Type B pancreatic cell (in vitro differentiated cells): ENCODE measurements at regions not wholly inside any gene's neighbourhood (a gene's known extent, or its start where the extent isn't known, plus 50 kb on each side); places are given as distances from the start of the nearest gene placed in this dataset.

ENCODE experiments used
- DNase-seq: peaks from one replicate; pipeline ENCODE4 v3.0.0; 2021; ENCODE audit warnings: mixed read lengths; ENCODE audit not compliant: unreplicated experiment; ENCODE audit errors: extremely low spot score
- H3K27ac Mint-ChIP-seq: 2 replicates; pipeline ENCODE4 v1.8.0; 2021; ENCODE audit warnings: mild to moderate bottlenecking, mixed read lengths
- H3K27me3 Mint-ChIP-seq: 2 replicates; pipeline ENCODE4 v1.8.0; 2021; ENCODE audit warnings: mixed read lengths
- H3K36me3 Mint-ChIP-seq: 2 replicates; pipeline ENCODE4 v1.8.0; 2021; ENCODE audit warnings: mixed read lengths
- H3K4me1 Mint-ChIP-seq: one replicate; pipeline ENCODE4 v1.8.0; 2021; ENCODE audit warnings: mixed read lengths; ENCODE audit not compliant: unreplicated experiment
- H3K4me3 Mint-ChIP-seq: 2 replicates; pipeline ENCODE4 v1.8.0; 2021; ENCODE audit warnings: mild to moderate bottlenecking, mixed read lengths
- H3K9me3 Mint-ChIP-seq: 2 replicates; pipeline ENCODE4 v1.8.0; 2021; ENCODE audit warnings: mixed read lengths
- TF ChIP-seq, protein P1 (sequence below): fragments of 200-600 bp; sonication (generic); conservative IDR thresholded peaks from 2 replicates; pipeline ENCODE4 v1.5.0; 2021; ENCODE audit warnings: antibody characterized with exemption, mild to moderate bottlenecking

DNA sequence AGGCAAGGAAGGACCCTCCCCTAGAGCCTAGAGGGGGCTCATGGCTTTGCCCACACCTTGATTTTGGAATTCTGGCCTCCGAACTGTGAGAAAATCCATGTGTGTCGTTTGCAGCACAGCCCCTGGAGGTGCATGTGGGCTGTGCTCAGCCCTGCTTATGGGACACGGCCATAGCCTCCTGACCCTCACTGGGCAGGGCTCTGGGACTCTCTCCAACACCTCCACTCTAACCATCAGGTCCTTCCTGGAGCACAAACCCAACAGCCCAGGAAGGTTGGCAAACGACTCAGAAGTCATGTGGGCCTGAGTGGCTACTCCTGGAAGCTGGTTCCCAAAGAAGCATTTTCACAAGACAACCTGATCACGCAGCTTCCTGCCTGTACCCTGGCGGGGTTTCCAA lies 144.1 kb downstream of the CTTN start:
- Mint-ChIP-seq H3K4me3 (no peak overlapping the region), H3K27me3 (peaks cover 3% of the 10 kb centered on the region), H3K4me1 (peaks cover 4% of the 10 kb centered on the region), H3K9me3 (no peaks in the 10 kb centered on the region), H3K36me3 (no peaks in the 10 kb centered on the region), H3K27ac (no peak overlapping the region)
- TF ChIP-seq, protein P1, sequence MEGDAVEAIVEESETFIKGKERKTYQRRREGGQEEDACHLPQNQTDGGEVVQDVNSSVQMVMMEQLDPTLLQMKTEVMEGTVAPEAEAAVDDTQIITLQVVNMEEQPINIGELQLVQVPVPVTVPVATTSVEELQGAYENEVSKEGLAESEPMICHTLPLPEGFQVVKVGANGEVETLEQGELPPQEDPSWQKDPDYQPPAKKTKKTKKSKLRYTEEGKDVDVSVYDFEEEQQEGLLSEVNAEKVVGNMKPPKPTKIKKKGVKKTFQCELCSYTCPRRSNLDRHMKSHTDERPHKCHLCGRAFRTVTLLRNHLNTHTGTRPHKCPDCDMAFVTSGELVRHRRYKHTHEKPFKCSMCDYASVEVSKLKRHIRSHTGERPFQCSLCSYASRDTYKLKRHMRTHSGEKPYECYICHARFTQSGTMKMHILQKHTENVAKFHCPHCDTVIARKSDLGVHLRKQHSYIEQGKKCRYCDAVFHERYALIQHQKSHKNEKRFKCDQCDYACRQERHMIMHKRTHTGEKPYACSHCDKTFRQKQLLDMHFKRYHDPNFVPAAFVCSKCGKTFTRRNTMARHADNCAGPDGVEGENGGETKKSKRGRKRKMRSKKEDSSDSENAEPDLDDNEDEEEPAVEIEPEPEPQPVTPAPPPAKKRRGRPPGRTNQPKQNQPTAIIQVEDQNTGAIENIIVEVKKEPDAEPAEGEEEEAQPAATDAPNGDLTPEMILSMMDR: no peak
- DNase-seq: no peak

DNA sequence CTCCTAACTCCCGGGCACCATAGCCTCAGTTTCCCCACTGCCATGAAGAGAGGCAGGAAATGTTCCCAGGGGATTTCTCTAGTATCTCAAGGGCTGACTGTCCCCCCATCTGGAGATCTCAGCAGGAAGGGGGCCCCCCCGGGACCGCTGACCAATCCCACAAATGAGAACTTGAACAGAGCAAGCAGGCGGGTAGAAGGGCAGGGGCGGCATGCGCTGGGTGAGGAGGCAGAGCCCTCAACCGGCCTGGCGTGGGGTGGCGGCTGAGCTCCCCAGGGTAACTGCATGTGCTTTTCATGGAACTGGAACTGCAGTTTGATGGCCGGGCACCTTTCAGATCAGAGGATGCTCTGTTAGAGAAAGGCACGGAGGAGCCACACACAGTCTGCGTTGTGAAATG lies 144.5 kb downstream of the CTTN start:
- Mint-ChIP-seq H3K4me1 (peaks cover 4% of the 10 kb centered on the region), H3K36me3 (no peaks in the 10 kb centered on the region), H3K9me3 (no peaks in the 10 kb centered on the region), H3K27ac (no peak overlapping the region), H3K4me3 (no peak overlapping the region), H3K27me3 (peaks cover 3% of the 10 kb centered on the region)
- no peak for DNase-seq
- TF ChIP-seq, protein P1: no peak

DNA sequence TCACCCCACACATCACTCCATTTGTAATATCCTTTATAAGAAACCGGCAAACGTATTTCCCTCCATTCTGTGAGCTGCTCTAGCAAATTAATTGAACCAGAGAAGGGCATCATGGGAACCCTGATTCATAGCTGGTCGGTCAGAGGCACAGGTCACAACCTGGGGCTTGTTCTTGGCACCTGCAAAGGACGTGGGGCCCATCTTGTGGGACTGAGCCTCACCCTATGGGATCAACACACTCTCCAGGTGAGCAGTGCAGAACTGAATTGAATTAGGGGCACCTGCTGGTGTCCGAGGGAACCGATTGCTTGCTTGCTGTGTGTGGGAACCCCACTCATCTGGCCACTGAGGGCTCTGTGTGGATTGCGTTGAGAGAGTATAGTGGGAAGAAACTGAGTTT lies 145.3 kb downstream of the CTTN start:
- Mint-ChIP-seq H3K27me3 (peaks cover 3% of the 10 kb centered on the region), H3K27ac (no peak overlapping the region)

DNA sequence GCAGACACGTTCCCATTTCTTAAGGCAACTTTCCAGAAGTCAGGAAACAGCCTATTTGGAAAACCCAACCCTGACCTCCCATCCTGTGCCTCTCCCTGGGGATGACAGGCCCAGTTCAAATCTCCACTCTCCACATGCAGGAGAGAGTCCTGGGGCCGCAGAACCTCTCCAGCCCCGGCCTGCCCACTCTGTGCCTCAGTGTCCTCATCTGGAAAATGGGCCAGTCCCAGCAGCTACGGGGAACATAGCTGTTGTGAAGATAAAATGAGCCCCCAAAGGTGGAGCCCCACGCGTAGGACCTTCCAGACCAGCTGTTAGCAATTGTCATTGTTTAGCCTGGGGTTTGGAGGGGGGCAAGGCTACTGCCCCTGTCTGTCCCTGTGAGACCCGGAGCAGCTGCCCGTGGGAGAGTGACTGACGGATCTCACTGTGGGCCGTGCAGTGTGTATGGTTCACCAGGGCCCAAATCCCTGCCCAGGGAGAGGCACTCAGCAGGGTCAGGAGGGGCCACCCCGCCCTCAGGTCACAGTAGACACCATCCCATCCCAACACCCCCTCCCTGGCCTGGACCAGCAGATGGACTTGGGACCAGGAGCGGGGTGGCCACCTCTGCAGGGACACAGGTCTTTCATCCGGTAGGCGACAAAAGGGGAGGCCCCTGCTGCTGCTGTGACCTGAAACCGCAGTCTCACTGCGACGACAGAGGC lies 145.9 kb downstream of the CTTN start:
- TF ChIP-seq, protein P1: no peak
- no peaks in the 10 kb centered on the region for H3K9me3 Mint-ChIP-seq
- peaks cover 4% of the 10 kb centered on the region for H3K4me1 Mint-ChIP-seq
- no peak for DNase-seq
- no peaks in the 10 kb centered on the region for H3K36me3 Mint-ChIP-seq
- peaks cover 3% of the 10 kb centered on the region for H3K27me3 Mint-ChIP-seq
- H3K27ac Mint-ChIP-seq: no peak overlapping the region
- no peak overlapping the region for H3K4me3 Mint-ChIP-seq

More for the DNA sequence above, 145.3 kb downstream of the CTTN start:
- Mint-ChIP-seq H3K4me3 (no peak overlapping the region), H3K4me1 (peaks cover 4% of the 10 kb centered on the region), H3K9me3 (no peaks in the 10 kb centered on the region), H3K36me3 (no peaks in the 10 kb centered on the region)
- TF ChIP-seq, protein P1: no peak
- no peak for DNase-seq

DNA sequence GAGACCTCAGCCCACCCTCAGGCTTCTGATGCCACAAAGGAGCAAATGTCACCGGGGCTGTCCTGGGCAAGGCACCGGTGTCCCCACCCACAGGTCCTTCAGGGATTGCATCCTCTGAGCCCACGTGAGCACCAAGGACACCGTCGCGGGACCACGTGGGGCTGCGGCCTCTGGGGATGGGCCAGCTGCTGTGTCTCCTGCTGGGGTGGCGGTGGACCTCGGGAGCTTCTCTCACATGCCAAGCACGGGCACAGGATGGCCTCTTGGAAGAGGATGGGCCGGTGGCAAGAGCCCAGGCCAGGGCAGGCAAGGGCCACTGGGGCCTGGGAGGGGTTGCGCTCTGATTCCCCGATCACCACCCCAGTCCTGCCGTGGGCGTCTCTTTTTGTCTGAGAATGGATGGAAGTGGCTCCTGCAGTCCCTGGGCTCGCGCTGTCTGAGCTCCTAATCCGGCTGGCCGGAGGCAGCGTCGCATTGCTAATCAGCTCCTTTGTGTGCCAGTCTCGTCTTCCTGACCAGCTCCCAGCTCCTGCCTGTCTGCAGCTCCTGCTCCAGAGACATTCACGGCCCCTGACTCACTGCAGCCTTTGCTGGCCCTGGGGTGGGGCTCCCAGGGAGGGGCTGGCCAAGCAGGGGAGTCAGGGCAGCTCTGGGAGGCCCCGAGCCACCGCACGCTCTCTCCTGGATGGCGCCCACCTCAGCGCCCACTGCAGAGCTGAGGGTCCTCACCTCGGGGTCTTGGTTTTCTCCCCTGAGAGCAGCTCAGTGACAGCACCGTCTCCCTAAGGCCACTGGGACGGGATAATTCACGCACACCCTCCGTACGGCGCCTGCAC lies 146.7 kb downstream of the CTTN start:
- Mint-ChIP-seq H3K36me3 (no peaks in the 10 kb centered on the region), H3K4me1 (peaks cover 4% of the 10 kb centered on the region)

More for the DNA sequence above, 146.7 kb downstream of the CTTN start:
- Mint-ChIP-seq H3K27ac (no peak overlapping the region), H3K9me3 (no peaks in the 10 kb centered on the region), H3K27me3 (peaks cover 3% of the 10 kb centered on the region), H3K4me3 (no peak overlapping the region)
- DNase-seq: no peak
- TF ChIP-seq, protein P1: no peak
